HL-60 (cell line): ENCODE measurements at regions not wholly inside any gene's neighbourhood (a gene's known extent, or its start where the extent isn't known, plus 50 kb on each side); places are given as distances from the start of the nearest gene placed in this dataset.

ENCODE experiments used
- DNase-seq, 2 experiments: peaks; one replicate each; pipeline ENCODE4 v3.0.0-alpha.2; 2010 to 2020; ENCODE audit warnings: low read depth in 1 of 2, low spot score in 1 of 2
- H3K27ac ChIP-seq: fragments of 250-450 bp; sonication (Bioruptor Pico); replicated peaks from 2 replicates; pipeline ENCODE4 v1.5.1; 2020; ENCODE audit warnings: mild to moderate bottlenecking, moderate library complexity
- H3K27me3 ChIP-seq: fragments of 250-450 bp; sonication (Bioruptor Pico); 2 replicates; pipeline ENCODE4 v1.5.1; 2021; ENCODE audit warnings: mild to moderate bottlenecking, moderate library complexity; ENCODE audit not compliant: insufficient read depth, poor library complexity, severe bottlenecking
- H3K4me3 ChIP-seq: replicated peaks from 2 replicates; pipeline ENCODE4 v1.5.1; 2011; ENCODE audit warnings: mild to moderate bottlenecking, control low read depth, low read length; ENCODE audit not compliant: insufficient read depth
- GABPA ChIP-seq: IDR thresholded peaks from 2 replicates; pipeline ENCODE4 v1.6.1; 2012; ENCODE audit warnings: low read depth
- POLR2AphosphoS5 ChIP-seq: IDR thresholded peaks from 2 replicates; pipeline ENCODE4 v1.6.1; 2012; ENCODE audit warnings: low read depth
- SPI1 ChIP-seq: IDR thresholded peaks from 2 replicates; pipeline ENCODE4 v1.6.1; 2012; ENCODE audit warnings: low read depth, mild to moderate bottlenecking, borderline replicate concordance
- TF ChIP-seq, protein P1 (sequence below): IDR thresholded peaks from one replicate; pipeline ENCODE4 v1.5.1; 2011; ENCODE audit warnings: low read length, control low read depth, inconsistent platforms; ENCODE audit not compliant: insufficient read depth
- TF ChIP-seq, protein P2 (sequence below): IDR thresholded peaks from 2 replicates; pipeline ENCODE4 v1.6.1; 2012; ENCODE audit warnings: low read depth; ENCODE audit not compliant: insufficient replicate concordance

DNA sequence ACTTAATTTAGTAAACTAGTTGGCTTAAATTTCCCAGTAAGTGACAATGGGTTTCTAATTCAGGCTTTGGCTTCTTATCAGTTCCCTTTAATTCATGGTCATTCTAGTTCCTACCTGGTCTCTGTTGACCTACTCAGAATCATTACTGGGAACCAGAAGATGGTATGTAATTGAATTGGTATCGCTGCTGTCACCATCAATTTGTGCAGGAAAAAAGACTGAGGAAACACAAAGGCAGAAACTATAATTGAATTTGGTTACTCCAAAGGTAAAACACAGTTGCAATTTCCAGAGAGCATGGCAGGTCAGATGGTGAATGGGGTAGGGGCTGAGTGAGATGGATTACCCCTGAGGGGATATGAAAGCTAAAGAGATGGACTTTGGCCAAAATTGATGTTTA, 226.5 kb upstream of the GAP43 start:
- no peak for DNase-seq
- Histone ChIP-seq H3K27me3 (no peaks in the 10 kb centered on the region), H3K4me3 (no peak overlapping the region), H3K27ac (no peak overlapping the region)
- TF ChIP-seq, protein P1, sequence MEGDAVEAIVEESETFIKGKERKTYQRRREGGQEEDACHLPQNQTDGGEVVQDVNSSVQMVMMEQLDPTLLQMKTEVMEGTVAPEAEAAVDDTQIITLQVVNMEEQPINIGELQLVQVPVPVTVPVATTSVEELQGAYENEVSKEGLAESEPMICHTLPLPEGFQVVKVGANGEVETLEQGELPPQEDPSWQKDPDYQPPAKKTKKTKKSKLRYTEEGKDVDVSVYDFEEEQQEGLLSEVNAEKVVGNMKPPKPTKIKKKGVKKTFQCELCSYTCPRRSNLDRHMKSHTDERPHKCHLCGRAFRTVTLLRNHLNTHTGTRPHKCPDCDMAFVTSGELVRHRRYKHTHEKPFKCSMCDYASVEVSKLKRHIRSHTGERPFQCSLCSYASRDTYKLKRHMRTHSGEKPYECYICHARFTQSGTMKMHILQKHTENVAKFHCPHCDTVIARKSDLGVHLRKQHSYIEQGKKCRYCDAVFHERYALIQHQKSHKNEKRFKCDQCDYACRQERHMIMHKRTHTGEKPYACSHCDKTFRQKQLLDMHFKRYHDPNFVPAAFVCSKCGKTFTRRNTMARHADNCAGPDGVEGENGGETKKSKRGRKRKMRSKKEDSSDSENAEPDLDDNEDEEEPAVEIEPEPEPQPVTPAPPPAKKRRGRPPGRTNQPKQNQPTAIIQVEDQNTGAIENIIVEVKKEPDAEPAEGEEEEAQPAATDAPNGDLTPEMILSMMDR = no peak
- TF ChIP-seq POLR2AphosphoS5 = no peak
- TF ChIP-seq, protein P2, sequence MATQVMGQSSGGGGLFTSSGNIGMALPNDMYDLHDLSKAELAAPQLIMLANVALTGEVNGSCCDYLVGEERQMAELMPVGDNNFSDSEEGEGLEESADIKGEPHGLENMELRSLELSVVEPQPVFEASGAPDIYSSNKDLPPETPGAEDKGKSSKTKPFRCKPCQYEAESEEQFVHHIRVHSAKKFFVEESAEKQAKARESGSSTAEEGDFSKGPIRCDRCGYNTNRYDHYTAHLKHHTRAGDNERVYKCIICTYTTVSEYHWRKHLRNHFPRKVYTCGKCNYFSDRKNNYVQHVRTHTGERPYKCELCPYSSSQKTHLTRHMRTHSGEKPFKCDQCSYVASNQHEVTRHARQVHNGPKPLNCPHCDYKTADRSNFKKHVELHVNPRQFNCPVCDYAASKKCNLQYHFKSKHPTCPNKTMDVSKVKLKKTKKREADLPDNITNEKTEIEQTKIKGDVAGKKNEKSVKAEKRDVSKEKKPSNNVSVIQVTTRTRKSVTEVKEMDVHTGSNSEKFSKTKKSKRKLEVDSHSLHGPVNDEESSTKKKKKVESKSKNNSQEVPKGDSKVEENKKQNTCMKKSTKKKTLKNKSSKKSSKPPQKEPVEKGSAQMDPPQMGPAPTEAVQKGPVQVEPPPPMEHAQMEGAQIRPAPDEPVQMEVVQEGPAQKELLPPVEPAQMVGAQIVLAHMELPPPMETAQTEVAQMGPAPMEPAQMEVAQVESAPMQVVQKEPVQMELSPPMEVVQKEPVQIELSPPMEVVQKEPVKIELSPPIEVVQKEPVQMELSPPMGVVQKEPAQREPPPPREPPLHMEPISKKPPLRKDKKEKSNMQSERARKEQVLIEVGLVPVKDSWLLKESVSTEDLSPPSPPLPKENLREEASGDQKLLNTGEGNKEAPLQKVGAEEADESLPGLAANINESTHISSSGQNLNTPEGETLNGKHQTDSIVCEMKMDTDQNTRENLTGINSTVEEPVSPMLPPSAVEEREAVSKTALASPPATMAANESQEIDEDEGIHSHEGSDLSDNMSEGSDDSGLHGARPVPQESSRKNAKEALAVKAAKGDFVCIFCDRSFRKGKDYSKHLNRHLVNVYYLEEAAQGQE = no peak
- no peak for TF ChIP-seq SPI1
- TF ChIP-seq GABPA = no peak

DNA sequence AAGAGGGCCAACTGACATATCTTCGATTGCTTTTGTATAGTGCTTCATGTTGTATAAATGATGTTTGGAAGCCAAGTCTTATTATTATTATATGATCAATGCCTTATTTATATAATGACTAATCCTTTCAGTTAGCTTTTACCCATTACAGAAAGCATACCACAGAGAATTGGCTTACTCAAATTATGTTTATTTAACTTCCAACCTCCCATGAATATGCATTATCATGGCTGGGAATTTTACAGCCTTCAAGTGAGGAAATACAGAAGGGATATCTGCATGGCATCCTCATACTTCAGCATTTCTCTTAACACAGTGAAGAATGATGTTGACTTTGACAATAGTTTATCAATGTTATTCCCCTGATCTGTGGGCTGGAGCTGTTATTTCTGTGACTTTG, 225.9 kb upstream of the GAP43 start:
- Histone ChIP-seq H3K27ac (no peak overlapping the region), H3K4me3 (no peak overlapping the region), H3K27me3 (no peaks in the 10 kb centered on the region)
- TF ChIP-seq, protein P2 = no peak
- TF ChIP-seq GABPA (no peak), POLR2AphosphoS5 (no peak), SPI1 (no peak)
- TF ChIP-seq, protein P1 = no peak
- no peak for DNase-seq

DNA sequence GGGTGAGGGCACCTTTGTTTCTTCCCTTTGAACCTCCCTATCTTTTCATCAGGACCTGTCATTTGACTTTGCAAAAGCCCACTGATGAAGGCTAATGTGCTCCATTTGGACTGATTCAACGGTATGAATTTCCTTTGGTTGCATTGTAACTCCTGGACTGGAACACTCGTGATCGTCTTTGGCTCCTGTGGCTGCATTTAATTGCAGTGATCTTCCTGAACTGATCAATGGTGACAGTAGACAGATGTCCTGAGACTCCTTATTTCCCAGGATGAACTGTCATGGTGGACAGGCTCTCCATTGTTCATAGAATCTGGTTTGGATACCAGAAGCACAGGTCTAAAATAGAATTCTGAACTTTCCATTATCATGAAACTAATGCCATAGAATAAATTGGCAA, 224.8 kb upstream of the GAP43 start:
- Histone ChIP-seq H3K27ac (no peak overlapping the region), H3K27me3 (no peaks in the 10 kb centered on the region)
- no peak for DNase-seq

More for the DNA sequence above, 224.8 kb upstream of the GAP43 start:
- no peak overlapping the region for H3K4me3 ChIP-seq
- TF ChIP-seq, protein P2 = no peak
